SK-N-SH (cell line): ENCODE measurements at regions not wholly inside any gene's neighbourhood (a gene's known extent, or its start where the extent isn't known, plus 50 kb on each side); places are given as distances from the start of the nearest gene placed in this dataset.

Source experiments
- CTCF ChIP-seq: fragments of 200-600 bp; sonication (generic); IDR thresholded peaks from 2 replicates; pipeline ENCODE4 v1.6.1; 2017; ENCODE audit warnings: antibody characterized with exemption, mild to moderate bottlenecking, moderate library complexity
- EP300 ChIP-seq, 2 experiments: IDR thresholded peaks; 2 replicates each; pipeline versions ENCODE4 v1.4.0 to v1.6.1; 2012; ENCODE audit warnings: borderline replicate concordance in 1 of 2, low read depth in 1 of 2, low read length in 1 of 2
- FOSL2 ChIP-seq: IDR thresholded peaks from 2 replicates; pipeline ENCODE4 v1.4.0; 2012; ENCODE audit warnings: low read depth, mild to moderate bottlenecking, moderate library complexity, borderline replicate concordance
- PBX3 ChIP-seq: IDR thresholded peaks from 2 replicates; pipeline ENCODE4; 2012
- RAD21 ChIP-seq: IDR thresholded peaks from 2 replicates; pipeline ENCODE4 v1.6.1; 2012; ENCODE audit warnings: mild to moderate bottlenecking, low read length
- REST ChIP-seq: IDR thresholded peaks from 2 replicates; pipeline ENCODE4 v1.6.1; 2012; ENCODE audit warnings: mild to moderate bottlenecking, low read depth, low read length, moderate library complexity

GRCh38 chr7:110187877-110188554 is 902.9 kb upstream of the LRRN3 start:
- TF ChIP-seq CTCF (no peak), RAD21 (no peak), REST (no peak), EP300 (IDR thresholded peaks at IDR 0.05; ENCODE audit: borderline replicate concordance in 1 of 2, low read depth in 1 of 2, low read length in 1 of 2) (no peak), FOSL2 (no peak), PBX3 (no peak)
